Pancreas (tissue), 10 donors: ENCODE measurements at regions not wholly inside any gene's neighbourhood (a gene's known extent, or its start where the extent isn't known, plus 50 kb on each side); places are given as distances from the start of the nearest gene placed in this dataset.
"Not testable (repeated sequence)": the region's sequence is repeated elsewhere in the genome, so short reads cannot be mapped to it uniquely, and the experiment has no call there.

ENCODE experiments used
- ATAC-seq, 4 donors: fragments of 200-7000 bp; cut with Tn5 transposase; one replicate each; pipeline versions ENCODE4 v1.8.0 to v1.9.1; 2020; ENCODE audit warnings: mild to moderate bottlenecking in 4 of 4, moderate library complexity in 4 of 4
- DNase-seq, 6 donors: peaks; one replicate each; pipeline ENCODE4 v3.0.0-alpha.2; 2020
- FAIRE-seq: peaks from 2 replicates; lab custom pipeline; 2012; peaks lifted over from hg19 to GRCh38; lab: Jason Lieb, UNC
- H3K27ac ChIP-seq, 4 donors: fragments of 200-600 bp; sonication (generic); 1 replicate in 3 of 4; 2 replicates in 1 of 4; pipeline versions ENCODE4 v1.5.0 to v1.8.0; 2020
- H3K27me3 ChIP-seq, 4 donors: fragments of 200-600 bp; one replicate each; pipeline ENCODE4 v1.8.0; 2021
- H3K36me3 ChIP-seq, 3 donors: fragments of 200-600 bp; sonication (generic) in 1 of 3; one replicate each; pipeline versions ENCODE4 v1.5.0 to v1.8.0; 2020 to 2021
- H3K4me1 ChIP-seq, 3 donors: fragments of 200-600 bp; one replicate each; pipeline ENCODE4 v1.8.0; 2021
- H3K4me3 ChIP-seq, 4 donors: fragments of 200-600 bp; sonication (generic) in 2 of 4; one replicate each; pipeline versions ENCODE4 v1.5.0 to v1.8.0; 2020 to 2021
- H3K9me3 ChIP-seq, 4 donors: fragments of 200-600 bp; one replicate each; pipeline ENCODE4 v1.8.0; 2021
- WGBS, 2 donors: extraction: QIAGEN DNeasy Blood & Tissue Kit; methylation state at CpG; one replicate each; pipeline ENCODE4 v1.1.7; 2013; 5-methylcytosine and 5-hydroxymethylcytosine counted together
- intact Hi-C, 3 donors: fragments of 100-400 bp; cut with DNase I; formaldehyde crosslinking; loops; one replicate each; pipeline versions ENCODE4 v1.11.1 to v1.14.2; 2022
- TF ChIP-seq, protein P1 (sequence below), 4 donors: fragments of 200-600 bp; sonication (generic) in 3 of 4; IDR thresholded peaks; one replicate each; pipeline versions ENCODE4 v1.5.0 to v1.8.0; 2021; ENCODE audit warnings: antibody characterized with exemption in 4 of 4
- donor health status: healthy with polysubstance abuse.
- donor health status: DM: no; HTN: no; CAD: no; lungs with moderate emphysema.
- donor health status: DM: no; HTN: no; CAD: no.
- donor health status: control.
- donor health status: control.
- donor health status: Bipolar disorder and iron deficiency.
- donor health status: DM: yes; HTN: yes; CAD: no.
- donor health status: DM: no; HTN: no; CAD: no.
- donor health status: DM: no; HTN: no; CAD: no.
- donor health status: DM: yes; HTN: yes; CAD: no.

DNA sequence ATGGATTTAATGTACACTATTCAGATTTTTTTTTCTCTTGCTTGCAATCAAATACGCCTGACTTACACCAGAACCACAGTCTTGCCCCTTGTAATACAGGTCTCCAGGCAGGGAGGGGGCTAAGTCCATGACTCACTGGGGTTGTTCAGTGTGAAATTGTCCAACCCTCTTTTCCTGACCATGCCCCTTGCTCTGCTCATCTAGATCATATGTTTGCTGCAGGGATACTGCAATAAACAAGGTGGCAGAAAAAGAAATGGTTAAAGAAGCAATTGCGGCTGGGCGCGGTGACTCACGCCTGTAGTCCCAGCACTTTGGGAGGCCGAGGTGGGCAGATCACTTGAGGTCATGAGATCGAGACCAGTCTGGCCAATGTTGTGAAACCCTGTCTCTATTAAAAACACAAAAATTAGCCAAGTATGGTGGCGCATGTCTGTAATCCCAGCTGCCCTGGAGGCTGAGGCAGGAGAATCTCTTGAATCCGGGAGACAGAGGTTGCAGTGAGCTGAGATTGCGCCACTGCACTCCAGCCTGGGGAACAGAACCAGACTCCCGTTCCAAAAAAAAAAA lies 85.5 kb downstream of the TMEM130 start:
- H3K27me3 ChIP-seq, result no peaks in the 10 kb centered on the region
- H3K4me3 ChIP-seq, result no peak overlapping the region
- ATAC-seq (no peak), FAIRE-seq (no peak), DNase-seq (no peak)
- no peak overlapping the region for H3K27ac ChIP-seq
- WGBS, 2 donors, result 61 to 77% methylated on average over 11 of the region's 11 CpGs
- no peaks in the 10 kb centered on the region for H3K4me1 ChIP-seq
- H3K36me3 ChIP-seq, result no peaks in the 10 kb centered on the region
- no peaks in the 10 kb centered on the region for H3K9me3 ChIP-seq
- intact Hi-C loops, result no loop called here
- TF ChIP-seq, protein P1, sequence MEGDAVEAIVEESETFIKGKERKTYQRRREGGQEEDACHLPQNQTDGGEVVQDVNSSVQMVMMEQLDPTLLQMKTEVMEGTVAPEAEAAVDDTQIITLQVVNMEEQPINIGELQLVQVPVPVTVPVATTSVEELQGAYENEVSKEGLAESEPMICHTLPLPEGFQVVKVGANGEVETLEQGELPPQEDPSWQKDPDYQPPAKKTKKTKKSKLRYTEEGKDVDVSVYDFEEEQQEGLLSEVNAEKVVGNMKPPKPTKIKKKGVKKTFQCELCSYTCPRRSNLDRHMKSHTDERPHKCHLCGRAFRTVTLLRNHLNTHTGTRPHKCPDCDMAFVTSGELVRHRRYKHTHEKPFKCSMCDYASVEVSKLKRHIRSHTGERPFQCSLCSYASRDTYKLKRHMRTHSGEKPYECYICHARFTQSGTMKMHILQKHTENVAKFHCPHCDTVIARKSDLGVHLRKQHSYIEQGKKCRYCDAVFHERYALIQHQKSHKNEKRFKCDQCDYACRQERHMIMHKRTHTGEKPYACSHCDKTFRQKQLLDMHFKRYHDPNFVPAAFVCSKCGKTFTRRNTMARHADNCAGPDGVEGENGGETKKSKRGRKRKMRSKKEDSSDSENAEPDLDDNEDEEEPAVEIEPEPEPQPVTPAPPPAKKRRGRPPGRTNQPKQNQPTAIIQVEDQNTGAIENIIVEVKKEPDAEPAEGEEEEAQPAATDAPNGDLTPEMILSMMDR (IDR thresholded peaks at IDR 0.05), result no peak

DNA sequence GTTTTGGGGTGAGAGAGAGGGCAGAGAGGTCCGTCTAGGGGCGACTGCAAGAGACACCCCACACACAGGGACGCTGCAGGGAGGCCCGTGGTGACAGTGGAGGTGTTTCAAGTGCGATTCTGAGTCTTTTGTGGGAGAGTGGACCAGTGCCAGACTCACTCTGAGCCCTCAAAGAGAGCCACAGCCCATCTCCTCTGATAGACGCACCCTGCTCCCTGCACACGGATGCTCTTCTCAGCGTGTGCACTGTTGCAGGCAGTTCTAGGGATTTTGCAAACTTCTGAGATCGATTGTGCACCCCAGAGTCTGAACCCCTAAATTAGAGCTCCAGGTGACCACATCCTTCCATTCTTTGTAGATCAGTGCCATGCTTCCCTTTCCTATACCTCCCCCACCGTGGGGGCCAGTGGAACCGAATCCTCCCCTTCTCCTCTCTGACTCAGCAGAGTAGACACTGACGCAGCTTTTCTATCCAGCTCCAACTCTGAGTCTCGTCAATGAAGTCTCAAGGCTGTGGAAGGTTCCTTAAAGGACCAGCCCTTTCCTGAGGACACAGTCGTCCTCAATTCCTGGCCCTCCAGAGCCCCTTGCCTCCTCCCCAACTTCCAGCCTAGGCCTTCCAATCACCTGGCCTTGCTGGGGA lies 83.8 kb downstream of the TMEM130 start:
- H3K9me3 ChIP-seq, result no peaks in the 10 kb centered on the region
- no peak for DNase-seq
- no peak for FAIRE-seq
- H3K27me3 ChIP-seq, result no peaks in the 10 kb centered on the region
- ATAC-seq, result no peak
- intact Hi-C loops, result no loop called here
- H3K4me1 ChIP-seq, result no peaks in the 10 kb centered on the region
- no peaks in the 10 kb centered on the region for H3K36me3 ChIP-seq
- no peak overlapping the region for H3K27ac ChIP-seq
- TF ChIP-seq, protein P1 (IDR thresholded peaks at IDR 0.05), result no peak
- H3K4me3 ChIP-seq, result no peak overlapping the region
- WGBS, 2 donors, result 48 to 54% methylated on average over 14 of the region's 14 CpGs

DNA sequence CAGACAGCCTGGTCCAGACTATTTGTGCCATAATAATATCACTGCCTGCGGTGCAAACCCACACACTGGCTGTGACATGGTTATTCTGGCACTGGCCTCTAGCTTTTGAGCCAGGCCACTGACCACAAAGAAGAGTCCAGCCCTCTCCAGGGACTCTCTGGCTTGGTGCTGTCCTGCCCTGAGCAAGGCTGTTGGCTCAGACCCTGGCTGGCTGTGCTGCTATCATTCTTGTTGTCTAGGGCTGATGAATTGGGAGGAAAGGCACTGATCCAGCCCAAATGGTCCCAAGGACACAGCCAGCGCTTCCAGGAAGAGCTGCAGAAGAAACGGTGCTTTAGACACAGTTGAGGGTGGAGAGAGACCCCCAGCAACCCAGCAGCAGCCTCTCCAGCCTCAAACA lies 80.8 kb downstream of the TMEM130 start:
- H3K27me3 ChIP-seq, result no peaks in the 10 kb centered on the region
- H3K4me3 ChIP-seq, result no peak overlapping the region
- ATAC-seq (peak in 1 of 4 donors; percentile 34), FAIRE-seq (no peak), DNase-seq (peak in 1 of 6 donors; percentile 9)
- 30 to 32% methylated on average over 3 of the region's 3 CpGs for WGBS, 2 donors
- TF ChIP-seq, protein P1 (IDR thresholded peaks at IDR 0.05), result no peak
- intact Hi-C loops, result no loop called here
- H3K4me1 ChIP-seq, result no peaks in the 10 kb centered on the region
- no peaks in the 10 kb centered on the region for H3K36me3 ChIP-seq
- H3K27ac ChIP-seq, result no peak overlapping the region
- H3K9me3 ChIP-seq, result no peaks in the 10 kb centered on the region

DNA sequence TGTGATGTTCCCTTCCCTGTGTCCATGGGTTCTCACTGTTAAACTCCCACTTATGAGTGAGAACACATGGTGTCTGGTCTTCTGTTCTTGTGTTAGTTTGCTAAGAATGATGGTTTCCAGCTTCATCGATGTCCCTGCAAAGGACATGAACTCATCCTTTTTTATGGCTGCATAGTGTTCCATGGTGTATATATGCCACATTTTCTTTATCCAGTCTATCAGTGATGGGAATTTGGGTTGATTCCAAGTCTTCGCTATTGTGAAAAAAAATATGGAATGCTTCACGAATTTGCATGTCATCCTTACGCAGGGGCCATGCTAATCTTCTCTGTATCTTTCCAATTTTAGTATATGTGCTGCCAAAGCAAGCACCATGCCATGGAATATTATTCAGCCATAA lies 75.4 kb downstream of the TMEM130 start:
- H3K9me3 ChIP-seq, ATAC-seq, H3K4me3 ChIP-seq, H3K27me3 ChIP-seq, intact Hi-C loops, FAIRE-seq, H3K36me3 ChIP-seq, H3K27ac ChIP-seq, DNase-seq, H3K4me1 ChIP-seq: not testable (repeated sequence)
- WGBS, 2 donors, result 84 to 87% methylated on average over 4 of the region's 4 CpGs

DNA sequence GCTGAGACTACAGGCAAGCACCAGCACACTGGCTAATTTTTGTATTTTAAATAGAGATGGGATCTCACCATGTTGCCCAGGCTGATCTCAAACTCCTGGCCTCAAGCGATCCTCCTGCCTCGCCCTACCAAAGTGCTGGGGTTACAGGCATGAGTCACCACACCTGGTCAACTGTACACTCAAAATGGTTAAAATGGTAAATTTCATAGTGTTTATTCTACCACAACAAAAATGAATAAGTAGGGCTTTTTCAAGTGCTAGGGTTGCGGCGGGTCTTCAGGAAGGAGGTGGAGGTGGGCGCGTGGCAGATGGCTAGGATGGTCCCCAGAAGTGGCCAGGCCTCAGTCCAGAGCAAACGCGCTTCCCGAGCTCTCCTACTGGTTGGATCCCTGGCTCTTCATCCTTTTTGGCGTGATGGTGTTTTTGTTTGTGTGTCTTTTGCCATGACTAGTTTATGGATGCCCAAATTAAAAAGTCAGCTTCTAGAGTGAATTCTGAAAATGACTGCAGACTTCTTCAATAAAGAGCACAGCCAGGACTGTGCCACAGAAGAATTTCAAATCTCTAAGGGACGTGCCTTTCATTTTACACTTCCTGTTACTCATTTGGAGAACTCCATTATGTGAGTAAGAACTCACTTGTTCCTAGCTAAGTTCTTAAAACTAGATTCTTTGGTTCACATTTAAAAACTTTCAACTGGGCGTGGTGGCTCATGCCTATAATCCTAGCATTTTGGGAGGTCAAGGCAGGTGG lies 73.9 kb downstream of the TMEM130 start:
- FAIRE-seq (no peak), DNase-seq (no peak), ATAC-seq (no peak)
- TF ChIP-seq, protein P1 (IDR thresholded peaks at IDR 0.05), result no peak
- Histone ChIP-seq H3K9me3 (no peaks in the 10 kb centered on the region), H3K36me3 (no peaks in the 10 kb centered on the region), H3K4me1 (no peaks in the 10 kb centered on the region), H3K27ac (no peak overlapping the region), H3K27me3 (no peaks in the 10 kb centered on the region), H3K4me3 (no peak overlapping the region)
- 89 to 94% methylated on average over 12 of the region's 12 CpGs for WGBS, 2 donors
- intact Hi-C loops, result no loop called here
